22Rv1 (cell line): ENCODE measurements at regions not wholly inside any gene's neighbourhood (a gene's known extent, or its start where the extent isn't known, plus 50 kb on each side); places are given as distances from the start of the nearest gene placed in this dataset.
"Not testable (repeated sequence)": the region's sequence is repeated elsewhere in the genome, so short reads cannot be mapped to it uniquely, and the experiment has no call there.

ENCODE experiments used
- H3K27ac ChIP-seq: fragments of 450-650 bp; 2 replicates; pipeline ENCODE4 v1.5.1; 2017
- ZFX ChIP-seq: fragments of 450-650 bp; IDR thresholded peaks from 2 replicates; pipeline ENCODE4 v1.6.1; 2017; ENCODE audit warnings: antibody characterized with exemption, borderline replicate concordance
- TF ChIP-seq, protein P1 (sequence below): fragments of 450-650 bp; IDR thresholded peaks from 2 replicates; pipeline ENCODE4 v1.5.1; 2017; ENCODE audit warnings: mild to moderate bottlenecking

- TF ChIP-seq, protein P1, sequence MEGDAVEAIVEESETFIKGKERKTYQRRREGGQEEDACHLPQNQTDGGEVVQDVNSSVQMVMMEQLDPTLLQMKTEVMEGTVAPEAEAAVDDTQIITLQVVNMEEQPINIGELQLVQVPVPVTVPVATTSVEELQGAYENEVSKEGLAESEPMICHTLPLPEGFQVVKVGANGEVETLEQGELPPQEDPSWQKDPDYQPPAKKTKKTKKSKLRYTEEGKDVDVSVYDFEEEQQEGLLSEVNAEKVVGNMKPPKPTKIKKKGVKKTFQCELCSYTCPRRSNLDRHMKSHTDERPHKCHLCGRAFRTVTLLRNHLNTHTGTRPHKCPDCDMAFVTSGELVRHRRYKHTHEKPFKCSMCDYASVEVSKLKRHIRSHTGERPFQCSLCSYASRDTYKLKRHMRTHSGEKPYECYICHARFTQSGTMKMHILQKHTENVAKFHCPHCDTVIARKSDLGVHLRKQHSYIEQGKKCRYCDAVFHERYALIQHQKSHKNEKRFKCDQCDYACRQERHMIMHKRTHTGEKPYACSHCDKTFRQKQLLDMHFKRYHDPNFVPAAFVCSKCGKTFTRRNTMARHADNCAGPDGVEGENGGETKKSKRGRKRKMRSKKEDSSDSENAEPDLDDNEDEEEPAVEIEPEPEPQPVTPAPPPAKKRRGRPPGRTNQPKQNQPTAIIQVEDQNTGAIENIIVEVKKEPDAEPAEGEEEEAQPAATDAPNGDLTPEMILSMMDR = no peak
- no peak for TF ChIP-seq ZFX
- H3K27ac ChIP-seq = no peak overlapping the region
Observed at GRCh38 chr12:97711392-97711791, 248.8 kb downstream of the RMST start.

DNA sequence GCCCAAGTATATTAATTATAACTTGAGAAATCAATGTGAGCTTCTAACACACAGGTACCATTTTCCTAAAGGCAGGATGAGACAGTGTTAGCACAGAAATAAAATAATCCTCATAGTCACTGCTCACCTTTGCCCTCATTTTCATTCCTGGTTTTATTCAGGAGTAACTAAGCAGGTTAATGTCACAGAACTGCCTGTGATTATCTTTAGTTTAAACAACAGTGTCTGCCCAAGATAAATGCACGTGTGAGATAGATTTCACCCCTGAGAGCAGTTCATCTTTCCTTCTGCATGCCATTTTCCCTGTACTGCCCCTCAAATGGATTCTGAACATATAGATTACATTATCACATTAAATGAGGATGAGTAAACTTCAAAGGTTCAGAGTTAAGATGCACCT is 250.7 kb downstream of the RMST start:
- no peak for TF ChIP-seq ZFX
- TF ChIP-seq, protein P1 = no peak
- no peak overlapping the region for H3K27ac ChIP-seq

DNA sequence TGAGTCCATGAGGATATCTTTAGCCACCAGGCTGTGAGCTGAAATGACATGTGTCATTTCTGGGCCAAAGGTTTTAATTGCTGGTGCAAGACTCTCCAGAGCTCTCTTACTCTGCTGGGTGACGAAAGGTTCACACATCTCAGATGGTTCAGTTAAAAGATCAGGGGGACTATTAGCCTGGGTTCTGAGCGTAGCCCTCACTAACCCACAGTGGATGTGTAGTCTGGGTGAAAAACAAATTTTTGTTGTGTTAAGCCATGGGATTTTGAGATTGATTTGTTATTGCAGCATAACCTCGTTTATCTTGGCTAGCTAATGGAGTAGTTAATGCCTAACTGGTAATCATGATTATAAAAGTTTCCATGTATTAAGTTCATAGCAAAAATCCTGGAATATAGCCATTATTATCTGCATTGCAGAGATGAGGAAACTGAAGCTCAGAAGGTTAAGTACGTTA is 251.5 kb downstream of the RMST start:
- TF ChIP-seq, protein P1 = no peak
- no peak for TF ChIP-seq ZFX
- H3K27ac ChIP-seq = no peak overlapping the region

DNA sequence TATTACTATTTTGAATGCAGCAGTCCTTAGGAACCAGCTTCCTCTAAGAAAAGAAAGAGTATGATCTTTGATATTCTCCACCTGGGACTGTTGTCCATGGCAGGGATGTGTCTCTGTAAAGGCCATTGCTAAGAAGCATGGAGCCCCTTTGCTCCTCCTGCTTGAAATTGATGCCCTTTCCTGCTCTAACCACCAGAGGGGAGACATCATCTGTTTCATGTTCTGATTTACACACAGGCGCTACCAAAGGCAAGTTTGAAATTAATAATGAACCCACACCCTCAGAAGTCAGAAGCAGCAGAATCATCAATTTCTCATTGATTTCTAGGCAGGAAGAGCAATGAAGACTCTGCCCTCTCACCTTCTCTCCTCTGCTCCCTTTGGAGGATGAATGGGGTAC is 253.8 kb downstream of the RMST start:
- no peak overlapping the region for H3K27ac ChIP-seq
- TF ChIP-seq ZFX = no peak
- TF ChIP-seq, protein P1 = peak; percentile 40

- H3K27ac ChIP-seq = not testable (repeated sequence)
Observed at GRCh38 chr12:97723801-97724200, 261.2 kb downstream of the RMST start.

DNA sequence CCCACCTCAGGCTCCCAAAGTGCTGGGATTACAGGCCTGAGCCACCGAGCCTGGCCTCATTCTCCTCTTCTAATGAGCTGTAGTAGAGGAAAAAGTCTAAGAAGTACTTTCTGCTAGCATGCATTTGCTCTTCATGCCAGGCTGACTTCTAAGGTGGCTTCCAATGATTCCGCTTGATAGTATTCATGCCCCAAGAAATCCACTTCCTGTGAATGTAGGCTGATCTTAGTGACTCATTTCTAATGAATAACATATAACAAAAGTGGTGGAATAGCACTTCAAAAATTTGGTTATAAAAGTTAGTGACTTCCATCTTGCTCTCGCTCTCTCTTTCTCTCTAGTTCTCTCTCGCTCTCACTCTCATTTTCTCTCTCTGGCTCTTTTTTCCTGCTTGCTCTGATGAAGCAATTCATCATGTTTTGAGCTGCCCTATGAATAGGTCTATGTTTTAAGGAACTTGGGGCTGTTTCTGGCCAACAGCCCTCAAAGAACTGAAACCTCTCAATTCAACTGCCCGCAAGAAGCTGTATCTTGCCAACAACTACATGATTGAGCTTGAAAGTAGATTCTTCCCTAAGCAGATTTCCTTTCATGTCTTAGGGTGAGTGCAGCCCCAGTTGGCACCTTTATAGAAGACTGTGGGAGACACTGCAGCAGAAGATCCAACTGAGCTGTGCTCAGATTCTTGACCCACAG is 282.9 kb downstream of the RMST start:
- TF ChIP-seq ZFX = no peak
- no peak overlapping the region for H3K27ac ChIP-seq

DNA sequence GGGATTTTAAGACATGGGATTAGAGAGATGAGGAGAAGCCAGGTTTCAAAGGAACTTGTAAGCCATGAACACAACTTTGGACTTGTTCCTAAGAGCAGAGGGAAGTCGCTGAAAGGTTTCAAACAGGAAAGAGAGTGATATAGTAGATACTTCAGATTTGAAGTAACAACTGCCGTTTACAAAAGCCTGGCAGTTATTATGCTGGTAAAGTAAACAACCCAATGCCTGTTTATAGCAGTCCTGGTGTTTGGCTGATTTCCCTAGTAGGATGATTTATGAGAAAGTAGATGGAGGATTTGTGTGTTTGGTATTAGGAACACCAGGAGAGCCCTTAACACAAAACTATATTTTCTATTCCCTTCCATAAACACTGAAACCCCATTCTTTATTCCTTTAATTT is 285.7 kb downstream of the RMST start:
- TF ChIP-seq, protein P1 = no peak
- no peak for TF ChIP-seq ZFX

GRCh38 chr12:97751704-97752103 is 289.1 kb downstream of the RMST start:
- H3K27ac ChIP-seq = no peak overlapping the region
- TF ChIP-seq ZFX = no peak
- TF ChIP-seq, protein P1 = no peak

More for the DNA sequence above, 285.7 kb downstream of the RMST start:
- H3K27ac ChIP-seq = no peak overlapping the region
